C4-2B (cell line): ENCODE measurements at regions not wholly inside any gene's neighbourhood (a gene's known extent, or its start where the extent isn't known, plus 50 kb on each side); places are given as distances from the start of the nearest gene placed in this dataset.

Source experiments
- ZFX ChIP-seq: fragments of 450-650 bp; IDR thresholded peaks from 2 replicates; pipeline ENCODE4 v1.6.1; 2017
- TF ChIP-seq, protein P1 (sequence below): fragments of 450-650 bp; conservative IDR thresholded peaks from 2 replicates; pipeline ENCODE4 v1.5.1; 2017; ENCODE audit warnings: mild to moderate bottlenecking

DNA sequence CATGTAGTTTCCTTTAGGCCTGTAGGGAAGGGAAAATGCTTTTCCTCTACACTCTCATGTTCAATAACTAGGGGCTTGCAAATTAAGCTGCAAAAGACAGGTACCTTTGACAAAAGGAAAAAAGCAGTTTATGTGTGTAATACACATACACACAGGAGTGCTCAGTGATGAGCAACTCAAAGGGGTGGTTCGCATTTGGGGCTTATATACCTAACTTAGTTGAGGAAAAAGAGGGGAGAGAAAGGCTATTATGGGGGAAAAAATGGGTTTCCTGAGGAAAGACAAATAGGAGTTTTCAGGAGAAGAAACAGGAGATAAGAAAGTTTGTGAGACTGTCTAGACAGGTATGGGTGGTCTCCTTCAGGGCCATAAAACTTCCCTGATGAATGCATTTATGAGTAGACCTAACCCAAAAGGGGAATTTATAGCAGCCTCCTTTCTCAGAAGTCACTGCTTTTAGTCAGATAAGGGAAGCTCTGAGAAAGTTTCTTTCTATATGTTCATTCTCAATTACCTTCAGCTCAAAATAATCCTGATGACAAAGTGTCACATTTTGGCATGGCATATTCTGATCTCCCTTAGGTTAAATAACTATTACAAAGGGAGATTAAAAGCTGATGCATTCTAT, 55.2 kb upstream of the EZH2 start:
- TF ChIP-seq, protein P1, sequence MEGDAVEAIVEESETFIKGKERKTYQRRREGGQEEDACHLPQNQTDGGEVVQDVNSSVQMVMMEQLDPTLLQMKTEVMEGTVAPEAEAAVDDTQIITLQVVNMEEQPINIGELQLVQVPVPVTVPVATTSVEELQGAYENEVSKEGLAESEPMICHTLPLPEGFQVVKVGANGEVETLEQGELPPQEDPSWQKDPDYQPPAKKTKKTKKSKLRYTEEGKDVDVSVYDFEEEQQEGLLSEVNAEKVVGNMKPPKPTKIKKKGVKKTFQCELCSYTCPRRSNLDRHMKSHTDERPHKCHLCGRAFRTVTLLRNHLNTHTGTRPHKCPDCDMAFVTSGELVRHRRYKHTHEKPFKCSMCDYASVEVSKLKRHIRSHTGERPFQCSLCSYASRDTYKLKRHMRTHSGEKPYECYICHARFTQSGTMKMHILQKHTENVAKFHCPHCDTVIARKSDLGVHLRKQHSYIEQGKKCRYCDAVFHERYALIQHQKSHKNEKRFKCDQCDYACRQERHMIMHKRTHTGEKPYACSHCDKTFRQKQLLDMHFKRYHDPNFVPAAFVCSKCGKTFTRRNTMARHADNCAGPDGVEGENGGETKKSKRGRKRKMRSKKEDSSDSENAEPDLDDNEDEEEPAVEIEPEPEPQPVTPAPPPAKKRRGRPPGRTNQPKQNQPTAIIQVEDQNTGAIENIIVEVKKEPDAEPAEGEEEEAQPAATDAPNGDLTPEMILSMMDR: no peak
- TF ChIP-seq ZFX: no peak
